HG03175 (cell line): ENCODE measurements at regions not wholly inside any gene's neighbourhood (a gene's known extent, or its start where the extent isn't known, plus 50 kb on each side); places are given as distances from the start of the nearest gene placed in this dataset.
"Not testable (repeated sequence)": the region's sequence is repeated elsewhere in the genome, so short reads cannot be mapped to it uniquely, and the experiment has no call there.

Experiments
- ATAC-seq: cut with Tn5 transposase; IDR thresholded peaks from one replicate; pipeline ENCODE4 v1.9.1; 2021; ENCODE audit warnings: mild to moderate bottlenecking, moderate library complexity; ENCODE audit not compliant: unreplicated experiment

- no peak for ATAC-seq
These were observed 731.1 kb upstream of the DIAPH2 start for GRCh38 chrX:95953564-95953963.

GRCh38 chrX:95956745-95957144 lies 727.9 kb upstream of the DIAPH2 start:
- no peak for ATAC-seq

- ATAC-seq = not testable (repeated sequence)
These were observed 711.1 kb upstream of the DIAPH2 start for GRCh38 chrX:95973456-95974095.

- ATAC-seq = no peak
These were observed 710.6 kb upstream of the DIAPH2 start for GRCh38 chrX:95974096-95974470.

GRCh38 chrX:95974890-95975289 lies 709.8 kb upstream of the DIAPH2 start:
- ATAC-seq = no peak

GRCh38 chrX:95995583-95995982 lies 689.1 kb upstream of the DIAPH2 start:
- no peak for ATAC-seq

- ATAC-seq = no peak
These were observed 688.3 kb upstream of the DIAPH2 start for GRCh38 chrX:95996294-95996693.

GRCh38 chrX:96002431-96002830 lies 682.2 kb upstream of the DIAPH2 start:
- no peak for ATAC-seq

- ATAC-seq = no peak
These were observed 680.3 kb upstream of the DIAPH2 start for GRCh38 chrX:96004386-96004785.

- ATAC-seq = no peak
These were observed 678.4 kb upstream of the DIAPH2 start for GRCh38 chrX:96006281-96006680.

- no peak for ATAC-seq
These were observed 657.2 kb upstream of the DIAPH2 start for GRCh38 chrX:96027407-96027806.

- ATAC-seq = no peak
These were observed 632.6 kb upstream of the DIAPH2 start for GRCh38 chrX:96052078-96052477.

GRCh38 chrX:96081891-96082290 lies 602.8 kb upstream of the DIAPH2 start:
- no peak for ATAC-seq

- no peak for ATAC-seq
These were observed 590.0 kb upstream of the DIAPH2 start for GRCh38 chrX:96094616-96095015.

- ATAC-seq = no peak
These were observed 586.2 kb upstream of the DIAPH2 start for GRCh38 chrX:96098471-96098870.

- ATAC-seq = no peak
These were observed 581.6 kb upstream of the DIAPH2 start for GRCh38 chrX:96102997-96103396.

GRCh38 chrX:96112689-96113088 lies 572.0 kb upstream of the DIAPH2 start:
- no peak for ATAC-seq

- ATAC-seq = no peak
These were observed 558.5 kb upstream of the DIAPH2 start for GRCh38 chrX:96126182-96126581.

- ATAC-seq = not testable (repeated sequence)
These were observed 556.6 kb upstream of the DIAPH2 start for GRCh38 chrX:96128058-96128457.

- no peak for ATAC-seq
These were observed 543.8 kb upstream of the DIAPH2 start for GRCh38 chrX:96140796-96141195.

- ATAC-seq = no peak
These were observed 537.0 kb upstream of the DIAPH2 start for GRCh38 chrX:96147681-96148080.

GRCh38 chrX:96170626-96171025 lies 514.0 kb upstream of the DIAPH2 start:
- no peak for ATAC-seq

- no peak for ATAC-seq
These were observed 507.7 kb upstream of the DIAPH2 start for GRCh38 chrX:96176921-96177320.
